K562 (cell line): ENCODE measurements at regions not wholly inside any gene's neighbourhood (a gene's known extent, or its start where the extent isn't known, plus 50 kb on each side); places are given as distances from the start of the nearest gene placed in this dataset.

Experiments used
- ATAC-seq: fragments of 200-7000 bp; cut with Tn5 transposase; 3 replicates; pipeline ENCODE4 v1.9.1; 2020; ENCODE audit warnings: moderate library complexity
- BruUV-seq: library from RNA; stranded (reverse); fragments of 400-500 nt; replicated peaks from 2 replicates; lab custom pipeline; 2021; lab: Mats Ljungman, UMichigan
- CTCF ChIA-PET: fragments of 300-600 bp; formaldehyde crosslinking; extraction: SDS; loops from one replicate; lab custom pipeline; 2021; ENCODE audit warnings: low intra/inter-chr PET ratio; lab: Yijun Ruan, JAX
- POLR2A ChIA-PET: fragments of 300-600, 350-650 bp; sonication (Branson Sonifier 250); formaldehyde crosslinking; extraction: SDS; loops from one replicate; lab custom pipeline; 2021; ENCODE audit warnings: antibody characterized with exemption, inconsistent platforms; lab: Yijun Ruan, JAX
- DNase-seq, 4 experiments: peaks; one replicate each; pipeline versions ENCODE4 v3.0.0 to v3.0.0-alpha.2; 2011 to 2018; ENCODE audit warnings: low spot score in 3 of 4, mixed read lengths in 3 of 4; ENCODE audit errors: extremely low read depth in 1 of 4
- FAIRE-seq: peaks from 2 replicates; lab custom pipeline; 2011; peaks lifted over from hg19 to GRCh38; lab: Jason Lieb, UNC
- H2AFZ ChIP-seq: 2 replicates; pipeline ENCODE4 v1.6.0; 2011; ENCODE audit warnings: low read depth, low read length, control low read depth, inconsistent platforms
- H3K27ac ChIP-seq: fragments of 200-600 bp; 3 replicates; pipeline ENCODE4 v1.8.0; 2011; ENCODE audit warnings: low read depth, mild to moderate bottlenecking, control low read depth, inconsistent platforms, low read length, moderate library complexity, mixed read lengths; ENCODE audit errors: extremely low read depth
- H3K27me3 ChIP-seq, 2 experiments: fragments of 300-600 bp in 1 of 2; 2 replicates in 1 of 2; 3 replicates in 1 of 2; pipeline versions ENCODE4 v1.6.0 to v1.8.0; 2011; ENCODE audit warnings: inconsistent platforms in 2 of 2, low read length in 2 of 2, mild to moderate bottlenecking in 1 of 2, mixed read lengths in 1 of 2, moderate library complexity in 1 of 2; ENCODE audit not compliant: control insufficient read depth in 2 of 2, insufficient read depth in 2 of 2
- H3K36me3 ChIP-seq: fragments of 300-600 bp; 3 replicates; pipeline ENCODE4 v1.8.0; 2011; ENCODE audit warnings: mild to moderate bottlenecking, low read length, inconsistent platforms; ENCODE audit not compliant: control insufficient read depth, insufficient read depth
- H3K4me1 ChIP-seq, 2 experiments: fragments of 200-600 bp in 1 of 2; replicated peaks in 1 of 2; 2 replicates in 1 of 2; 3 replicates in 1 of 2; pipeline versions ENCODE4 v1.5.1 to v1.8.0; 2011; ENCODE audit warnings: inconsistent platforms in 2 of 2, low read length in 2 of 2, mild to moderate bottlenecking in 1 of 2, mixed read lengths in 1 of 2, moderate library complexity in 1 of 2; ENCODE audit not compliant: control insufficient read depth in 2 of 2, insufficient read depth in 2 of 2
- H3K4me2 ChIP-seq: 2 replicates; pipeline ENCODE4 v1.6.1; 2011; ENCODE audit warnings: low read length, control low read depth, inconsistent platforms, mixed read lengths; ENCODE audit not compliant: insufficient read depth
- H3K4me3 ChIP-seq: fragments of 200-600 bp; sonication (generic), shearing (Covaris generic); 2 replicates; pipeline ENCODE4 v1.5.1; 2016; ENCODE audit warnings: control low read depth, inconsistent platforms
- H3K79me2 ChIP-seq: fragments of 200-600 bp; 3 replicates; pipeline ENCODE4 v1.8.0; 2011; ENCODE audit warnings: low read length, inconsistent platforms; ENCODE audit not compliant: control insufficient read depth, insufficient read depth
- H3K9ac ChIP-seq, 2 experiments: 2 replicates each; pipeline versions ENCODE4 v1.6.0 to v1.6.1; 2011; ENCODE audit warnings: low read depth in 2 of 2, low read length in 2 of 2, control low read depth in 1 of 2, inconsistent platforms in 1 of 2, mild to moderate bottlenecking in 1 of 2, mixed read lengths in 1 of 2; ENCODE audit not compliant: insufficient read depth in 1 of 2
- H3K9me1 ChIP-seq: one replicate; pipeline ENCODE4 v1.6.0; 2011; ENCODE audit warnings: inconsistent platforms, mild to moderate bottlenecking, low read length, moderate library complexity; ENCODE audit not compliant: control insufficient read depth, insufficient read depth
- H3K9me3 ChIP-seq: replicated peaks from 2 replicates; pipeline ENCODE4 v1.5.1; 2011; ENCODE audit warnings: low read depth, low read length, inconsistent platforms; ENCODE audit not compliant: control insufficient read depth, insufficient read depth
- H4K20me1 ChIP-seq: replicated peaks from 2 replicates; pipeline ENCODE4 v1.6.1; 2011; ENCODE audit warnings: low read length, inconsistent platforms, mixed read lengths; ENCODE audit not compliant: control insufficient read depth, insufficient read depth
- ATF7 ChIP-seq: fragments of 450-650 bp; IDR thresholded peaks from 2 replicates; pipeline ENCODE4 v1.7.1; 2014; ENCODE audit warnings: mild to moderate bottlenecking, moderate library complexity
- CAMTA2 ChIP-seq: fragments of 250-450 bp; sonication (Bioruptor Pico); conservative IDR thresholded peaks from 2 replicates; pipeline ENCODE4 v1.5.1; 2022
- EGR1 ChIP-seq: fragments of 450-650 bp; conservative IDR thresholded peaks from 2 replicates; pipeline ENCODE4 v1.6.1; 2017; ENCODE audit warnings: mild to moderate bottlenecking
- ELF4 ChIP-seq: fragments of 450-650 bp; formaldehyde crosslinking; IDR thresholded peaks from 2 replicates; pipeline ENCODE4 v1.4.0; 2022; ENCODE audit warnings: missing genetic modification characterization
- ESRRB ChIP-seq: fragments of 250-450 bp; sonication (Bioruptor Pico); IDR thresholded peaks from 2 replicates; pipeline ENCODE4 v1.5.0; 2020; ENCODE audit warnings: mild to moderate bottlenecking, moderate library complexity, borderline replicate concordance
- EZH2 ChIP-seq: IDR thresholded peaks from 2 replicates; pipeline ENCODE4 v1.6.1; 2012; ENCODE audit warnings: low read depth, mild to moderate bottlenecking, inconsistent platforms, low read length, borderline replicate concordance
- GABPA ChIP-seq: fragments of 200-800 bp; sonication (Bioruptor generic); conservative IDR thresholded peaks from 2 replicates; pipeline ENCODE4 v1.6.1; 2016; ENCODE audit warnings: low read depth, missing genetic modification characterization, missing compliant biosample characterization
- NELFE ChIP-seq: IDR thresholded peaks from 2 replicates; pipeline ENCODE4 v1.6.1; 2011; ENCODE audit warnings: mild to moderate bottlenecking; ENCODE audit not compliant: insufficient read depth, insufficient read length
- THRA ChIP-seq: fragments of 450-650 bp; IDR thresholded peaks from 2 replicates; pipeline ENCODE4 v1.6.1; 2017; ENCODE audit warnings: mild to moderate bottlenecking, moderate library complexity
- THRB ChIP-seq: fragments of 450-650 bp; formaldehyde crosslinking; conservative IDR thresholded peaks from 2 replicates; pipeline ENCODE4 v1.4.0; 2022; ENCODE audit warnings: mild to moderate bottlenecking, missing genetic modification characterization
- ZBTB12 ChIP-seq: fragments of 250-450 bp; sonication (Bioruptor Pico); IDR thresholded peaks from 2 replicates; pipeline ENCODE4 v1.4.0; 2020
- ZBTB2 ChIP-seq: fragments of 450-650 bp; IDR thresholded peaks from 2 replicates; pipeline ENCODE4 v1.6.1; 2016; ENCODE audit warnings: antibody characterized with exemption
- ZFX ChIP-seq: sonication (generic); formaldehyde crosslinking; IDR thresholded peaks from 2 replicates; pipeline ENCODE4 v1.8.0; 2022; ENCODE audit warnings: mild to moderate bottlenecking, missing genetic modification reagents, moderate library complexity
- WGBS: fragments of 100-300 bp; shearing (Covaris generic); methylation state at CpG from one replicate; pipeline ENCODE4 v1.1.6; 2016; ENCODE audit warnings: low coverage, mixed read lengths; ENCODE audit not compliant: insufficient coverage; ENCODE audit errors: missing lambda C conversion rate; 5-methylcytosine and 5-hydroxymethylcytosine counted together
- in situ Hi-C: fragments of 300-500 bp; cut with MboI; formaldehyde crosslinking; loops from 4 replicates; pipeline ENCODE4 v1.15.0; 2018; ENCODE audit warnings: inconsistent platforms, mixed read lengths
- intact Hi-C: fragments of 100-400 bp; cut with micrococcal nuclease; formaldehyde crosslinking; loops from 2 replicates; pipeline ENCODE4 v1.14.2; 2022

GRCh38 chr2:180871649-180872048, 108.8 kb upstream of the UBE2E3 start:
- ATAC-seq, result no peak
- intact Hi-C loops, result no loop called here
- Histone ChIP-seq H3K79me2 (no peaks in the 10 kb centered on the region), H3K9me3 (no peaks in the 10 kb centered on the region; the same call in 1 of the 2 replicates), H3K27me3 (no peaks in the 10 kb centered on the region), H2AFZ (no peak overlapping the region), H3K36me3 (no peaks in the 10 kb centered on the region)
- 14% methylated on average over 4 of the region's 4 CpGs for WGBS
- ChIA-PET CTCF (no interaction called here), POLR2A (interaction anchor here (1.6 kb wide), 1 partner anchor 30 kb away, joined by 3 read pairs; no protein-coding TSS in a partner anchor)
- no peak for FAIRE-seq
- TF ChIP-seq NELFE (no peak), EGR1 (no peak), THRA (no peak), ELF4 (CRISPR knock-in tag) (no peak), GABPA (tag) (no peak), ZBTB12 (CRISPR knock-in tag) (no peak), CAMTA2 (CRISPR knock-in tag) (no peak), EZH2 (no peak), ZFX (CRISPR knock-in tag) (no peak), ATF7 (no peak), ESRRB (CRISPR knock-in tag) (no peak), THRB (CRISPR knock-in tag) (no peak), ZBTB2 (no peak)
- TF ChIP-seq, all 486 proteins: peak for 0
- Histone ChIP-seq H3K27ac (no peak overlapping the region), H4K20me1 (no peaks in the 10 kb centered on the region), H3K4me2 (no peak overlapping the region), H3K9me1 (no peaks in the 10 kb centered on the region), H3K4me1 (no peaks in the 10 kb centered on the region), H3K9ac (no peak overlapping the region), H3K4me3 (no peak overlapping the region)
- in situ Hi-C loops, result no loop called here
- no peak for DNase-seq
- BruUV-seq, result no TSS peak
